ENCODE measurements at regions not wholly inside any gene's neighbourhood (a gene's known extent, or its start where the extent isn't known, plus 50 kb on each side); places are given as distances from the start of the nearest gene placed in this dataset.
"Not testable (repeated sequence)": the region's sequence is repeated elsewhere in the genome, so short reads cannot be mapped to it uniquely, and the experiment has no call there.

DNA sequence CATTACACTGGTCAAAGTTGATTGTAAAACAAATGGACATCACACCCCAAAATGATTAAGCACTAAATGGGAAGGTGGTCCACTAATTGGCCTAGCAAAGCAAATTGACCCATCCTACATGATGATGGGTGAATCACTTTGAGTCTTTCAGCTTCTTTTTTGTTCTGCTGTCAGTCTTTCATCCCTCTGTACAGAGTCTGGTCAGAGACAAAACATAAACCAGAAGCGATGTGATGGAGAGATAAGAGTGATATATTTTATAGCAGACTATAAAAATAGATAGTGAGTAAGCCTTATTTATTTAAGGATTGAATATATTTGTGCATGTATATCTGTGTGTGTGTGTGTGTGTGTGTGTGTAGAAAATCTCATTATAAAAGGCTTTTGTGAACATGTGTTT, 618.4 kb upstream of the SOX9 start:
- WGBS: 54% methylated on average over 1 of the region's 1 CpG
- H3K27ac ChIP-seq: no peak overlapping the region
- no peaks in the 10 kb centered on the region for H3K27me3 ChIP-seq
- H3K36me3 ChIP-seq: no peaks in the 10 kb centered on the region
- no peaks in the 10 kb centered on the region for H3K9me3 ChIP-seq
- no peak for DNase-seq (ENCODE audit: low spot score in 2 of 2)
- no peak for TF ChIP-seq EP300 (IDR thresholded peaks at IDR 0.05)
- TF ChIP-seq CTCF (IDR thresholded peaks at IDR 0.05): no peak
- TF ChIP-seq POLR2AphosphoS5 (IDR thresholded peaks at IDR 0.05): no peak
- TF ChIP-seq POLR2A (IDR thresholded peaks at IDR 0.05): no peak
- H3K4me1 ChIP-seq: no peaks in the 10 kb centered on the region
- H3K4me3 ChIP-seq: no peak overlapping the region

DNA sequence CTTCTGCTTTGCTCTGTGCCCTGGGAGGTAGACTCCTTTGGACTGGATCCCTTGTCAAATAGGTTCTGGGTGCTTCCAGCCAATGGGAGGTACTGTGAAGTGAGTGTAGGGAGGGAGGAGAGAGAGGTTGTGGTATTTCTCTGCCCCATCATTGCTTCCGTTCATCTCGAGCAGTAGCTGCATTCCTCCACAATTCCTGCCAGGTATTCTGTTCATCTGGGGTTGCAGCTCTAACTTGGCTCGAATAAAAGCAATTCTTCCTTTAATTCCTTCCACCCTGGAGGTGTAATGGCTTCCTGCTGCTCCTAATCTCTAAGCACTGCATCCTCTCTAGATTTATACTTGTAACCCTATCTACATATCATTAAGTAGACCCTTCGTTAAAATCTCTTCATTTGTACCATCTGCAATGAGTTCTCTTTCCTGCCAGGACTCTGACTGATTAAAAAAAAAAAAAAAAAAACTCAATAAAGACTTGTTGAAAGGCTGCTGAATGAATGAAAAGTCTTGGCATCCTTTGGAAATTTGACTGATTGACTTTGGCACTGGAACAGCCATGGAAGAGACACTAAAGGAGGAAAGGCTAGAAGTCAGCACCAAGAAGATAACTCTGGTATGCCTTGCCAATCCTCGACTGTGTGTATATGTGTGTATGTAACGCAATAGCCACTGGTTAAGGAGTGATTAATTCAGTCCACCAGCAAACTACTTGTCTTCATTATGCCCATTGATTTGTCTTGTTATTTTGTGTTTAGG, 616.9 kb upstream of the SOX9 start:
- TF ChIP-seq CTCF (IDR thresholded peaks at IDR 0.05) (no peak), POLR2A (IDR thresholded peaks at IDR 0.05) (no peak), EP300 (IDR thresholded peaks at IDR 0.05) (no peak), POLR2AphosphoS5 (IDR thresholded peaks at IDR 0.05) (no peak)
- no peak for DNase-seq (ENCODE audit: low spot score in 2 of 2)
- Histone ChIP-seq H3K27ac (no peak overlapping the region), H3K4me1 (no peaks in the 10 kb centered on the region), H3K4me3 (no peak overlapping the region), H3K27me3 (no peaks in the 10 kb centered on the region), H3K36me3 (no peaks in the 10 kb centered on the region), H3K9me3 (no peaks in the 10 kb centered on the region)
- WGBS: 30% methylated on average over 6 of the region's 6 CpGs

DNA sequence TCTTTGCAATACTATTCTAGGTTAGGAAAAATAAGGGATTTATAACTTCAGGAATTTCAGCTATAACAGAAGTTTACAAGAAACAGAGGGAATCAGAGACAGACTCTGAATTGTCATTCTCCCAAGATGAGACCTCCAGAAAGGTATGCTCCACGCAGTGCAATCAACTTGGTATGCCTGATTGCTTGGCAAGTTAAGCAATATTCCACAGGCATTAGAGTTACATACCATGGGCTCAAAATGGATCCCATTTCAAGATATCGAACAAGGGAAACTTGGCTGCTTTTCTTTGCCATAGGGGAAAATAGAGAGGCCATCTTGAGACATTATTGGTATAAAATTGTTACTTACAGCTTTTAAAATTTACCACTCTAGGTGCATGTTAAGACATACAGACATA, 615.6 kb upstream of the SOX9 start:
- Histone ChIP-seq H3K4me3 (no peak overlapping the region), H3K9me3 (no peaks in the 10 kb centered on the region), H3K27ac (no peak overlapping the region), H3K27me3 (no peaks in the 10 kb centered on the region), H3K4me1 (no peaks in the 10 kb centered on the region), H3K36me3 (no peaks in the 10 kb centered on the region)
- DNase-seq (ENCODE audit: low spot score in 2 of 2): no peak
- WGBS: 59% methylated on average over 2 of the region's 2 CpGs
- TF ChIP-seq EP300 (IDR thresholded peaks at IDR 0.05) (no peak), CTCF (IDR thresholded peaks at IDR 0.05) (no peak)

GRCh38 chr17:71505981-71506380, 614.8 kb upstream of the SOX9 start:
- Histone ChIP-seq H3K36me3 (no peaks in the 10 kb centered on the region), H3K27me3 (no peaks in the 10 kb centered on the region), H3K4me1 (no peaks in the 10 kb centered on the region), H3K4me3 (no peak overlapping the region), H3K9me3 (no peaks in the 10 kb centered on the region), H3K27ac (no peak overlapping the region)
- TF ChIP-seq POLR2AphosphoS5 (IDR thresholded peaks at IDR 0.05): no peak
- TF ChIP-seq POLR2A (IDR thresholded peaks at IDR 0.05): no peak
- no peak for TF ChIP-seq CTCF (IDR thresholded peaks at IDR 0.05)
- TF ChIP-seq EP300 (IDR thresholded peaks at IDR 0.05): no peak
- no peak for DNase-seq (ENCODE audit: low spot score in 2 of 2)
- WGBS: 81% methylated on average over 6 of the region's 6 CpGs

DNA sequence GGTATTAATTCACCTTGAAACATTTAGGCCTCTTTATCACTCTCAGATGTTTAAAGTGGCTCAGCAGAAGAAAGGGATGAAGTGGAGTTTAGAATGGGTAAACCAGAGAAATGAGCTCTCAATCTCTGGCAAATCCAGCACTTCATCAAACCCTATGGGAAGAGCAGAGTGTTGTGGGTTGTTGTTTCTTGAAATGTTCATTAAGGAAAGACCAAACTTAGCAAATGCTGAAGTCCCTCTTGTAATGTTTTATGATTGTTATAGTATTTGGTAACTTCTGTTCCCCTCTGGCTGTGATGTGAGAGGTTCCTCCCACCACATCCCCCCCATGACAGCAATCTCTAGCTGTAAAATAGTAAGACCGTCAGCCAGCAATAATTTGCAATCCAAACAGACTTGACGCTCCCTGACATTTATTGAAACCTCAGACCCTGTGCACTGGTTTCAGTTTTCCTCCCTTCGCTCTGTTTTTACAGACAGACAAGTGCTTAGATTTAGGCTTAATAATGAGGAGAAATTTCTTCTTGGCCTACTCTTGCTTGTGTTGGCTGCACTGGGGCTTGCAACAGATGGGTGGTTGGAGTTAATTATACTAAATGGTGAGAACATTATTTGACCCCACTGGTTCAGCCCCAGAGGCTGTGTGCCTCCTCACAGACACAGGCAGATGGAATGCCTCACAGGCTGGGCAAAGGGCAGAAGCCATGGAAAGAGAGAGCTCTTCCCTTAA, 609.4 kb upstream of the SOX9 start:
- Histone ChIP-seq H3K9me3 (no peaks in the 10 kb centered on the region), H3K27ac (no peak overlapping the region), H3K36me3 (no peaks in the 10 kb centered on the region), H3K4me1 (no peaks in the 10 kb centered on the region), H3K4me3 (no peak overlapping the region), H3K27me3 (no peaks in the 10 kb centered on the region)
- no peak for TF ChIP-seq CTCF (IDR thresholded peaks at IDR 0.05)
- TF ChIP-seq POLR2AphosphoS5 (IDR thresholded peaks at IDR 0.05): no peak
- DNase-seq (ENCODE audit: low spot score in 2 of 2): no peak
- WGBS: 76% methylated on average over 3 of the region's 3 CpGs

DNA sequence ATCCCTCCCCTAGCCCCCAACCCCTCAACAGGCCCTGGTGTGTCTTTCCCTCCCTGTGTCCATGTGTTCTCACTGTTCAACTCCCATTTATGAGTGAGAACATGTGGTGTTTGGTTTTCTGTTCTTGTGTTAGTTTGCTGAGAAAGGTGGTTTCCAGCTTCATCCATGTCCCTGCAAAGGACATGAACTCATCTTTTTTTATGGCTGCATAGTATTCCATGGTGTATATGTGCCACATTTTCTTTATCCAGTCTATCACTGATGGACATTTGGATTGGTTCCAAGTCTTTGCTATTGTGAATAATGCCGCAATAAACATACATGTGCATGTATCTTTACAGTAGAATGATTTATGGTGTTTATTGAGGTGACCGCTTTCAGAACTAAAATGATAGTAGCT, 607.1 kb upstream of the SOX9 start:
- H3K4me1 ChIP-seq; H3K27ac ChIP-seq; H3K4me3 ChIP-seq; H3K36me3 ChIP-seq; DNase-seq (ENCODE audit: low spot score in 2 of 2); H3K27me3 ChIP-seq; H3K9me3 ChIP-seq: not testable (repeated sequence)
- 92% methylated on average over 2 of the region's 2 CpGs for WGBS
